H9 (cell line): ENCODE measurements at regions not wholly inside any gene's neighbourhood (a gene's known extent, or its start where the extent isn't known, plus 50 kb on each side); places are given as distances from the start of the nearest gene placed in this dataset.

ENCODE experiments used
- DNase-seq: peaks from one replicate; pipeline ENCODE4 v3.0.0-alpha.2; 2017
- H2AFZ ChIP-seq: one replicate; pipeline ENCODE4 v1.6.1; 2013; ENCODE audit warnings: mild to moderate bottlenecking, low read length, control low read depth, moderate library complexity
- H2AK5ac ChIP-seq: 2 replicates; pipeline ENCODE4 v1.6.1; 2013; ENCODE audit warnings: low read length, control low read depth, mixed read lengths; ENCODE audit not compliant: insufficient read length
- H2BK120ac ChIP-seq: one replicate; pipeline ENCODE4 v1.6.1; 2013; ENCODE audit warnings: low read depth, mild to moderate bottlenecking, low read length, control low read depth, inconsistent platforms; ENCODE audit not compliant: poor library complexity, severe bottlenecking
- H2BK12ac ChIP-seq: 2 replicates; pipeline ENCODE4 v1.6.1; 2013; ENCODE audit warnings: low read length, control low read depth, mixed read lengths, low read depth; ENCODE audit not compliant: insufficient read length
- H2BK15ac ChIP-seq: 2 replicates; pipeline ENCODE4 v1.6.1; 2013; ENCODE audit warnings: low read depth, low read length, control low read depth
- H2BK20ac ChIP-seq: one replicate; pipeline ENCODE4 v1.6.1; 2013; ENCODE audit warnings: low read depth, mild to moderate bottlenecking, low read length, control low read depth, inconsistent platforms; ENCODE audit not compliant: poor library complexity, severe bottlenecking
- H2BK5ac ChIP-seq: 2 replicates; pipeline ENCODE4 v1.6.1; 2013; ENCODE audit warnings: low read length, control low read depth, mixed read lengths; ENCODE audit not compliant: insufficient read length
- H3K14ac ChIP-seq: 2 replicates; pipeline ENCODE4 v1.6.1; 2013; ENCODE audit warnings: low read length, control low read depth; ENCODE audit not compliant: insufficient read depth
- H3K18ac ChIP-seq: 2 replicates; pipeline ENCODE4 v1.6.1; 2013; ENCODE audit warnings: low read depth, mild to moderate bottlenecking, mixed read lengths, low read length, control low read depth; ENCODE audit not compliant: insufficient read length
- H3K23ac ChIP-seq: 2 replicates; pipeline ENCODE4 v1.6.1; 2013; ENCODE audit warnings: low read length, control low read depth, mixed read lengths, low read depth; ENCODE audit not compliant: insufficient read length
- H3K23me2 ChIP-seq: 2 replicates; pipeline ENCODE4 v1.6.1; 2013; ENCODE audit warnings: low read depth, mild to moderate bottlenecking, mixed read lengths, low read length, control low read depth; ENCODE audit not compliant: insufficient read length, poor library complexity, severe bottlenecking
- H3K27ac ChIP-seq: 2 replicates; pipeline ENCODE4 v1.5.1; 2013; ENCODE audit warnings: low read length, control low read depth, mixed read lengths, low read depth; ENCODE audit not compliant: insufficient read length
- H3K27me3 ChIP-seq: 2 replicates; pipeline ENCODE4 v1.6.1; 2013; ENCODE audit warnings: low read length, control low read depth, inconsistent platforms; ENCODE audit not compliant: insufficient read depth
- H3K4ac ChIP-seq: 2 replicates; pipeline ENCODE4 v1.6.1; 2013; ENCODE audit warnings: low read depth, mild to moderate bottlenecking, control low read depth, inconsistent platforms, low read length, moderate library complexity
- H3K4me1 ChIP-seq: 2 replicates; pipeline ENCODE4 v1.6.1; 2013; ENCODE audit warnings: low read length, control low read depth, inconsistent platforms; ENCODE audit not compliant: insufficient read depth
- H3K4me2 ChIP-seq: 2 replicates; pipeline ENCODE4 v1.6.1; 2013; ENCODE audit warnings: low read length, control low read depth, mixed read lengths; ENCODE audit not compliant: insufficient read length, insufficient read depth
- H3K56ac ChIP-seq: 2 replicates; pipeline ENCODE4 v1.6.1; 2013; ENCODE audit warnings: low read depth, mild to moderate bottlenecking, mixed read lengths, low read length, control low read depth; ENCODE audit not compliant: insufficient read length
- H3K79me1 ChIP-seq: 2 replicates; pipeline ENCODE4 v1.6.1; 2013; ENCODE audit warnings: low read depth, mild to moderate bottlenecking, moderate library complexity, low read length, control low read depth, inconsistent platforms; ENCODE audit not compliant: insufficient read depth, poor library complexity, severe bottlenecking
- H3K79me2 ChIP-seq: 2 replicates; pipeline ENCODE4 v1.6.1; 2013; ENCODE audit warnings: low read length, control low read depth, inconsistent platforms; ENCODE audit not compliant: insufficient read depth
- H3K9ac ChIP-seq: 2 replicates; pipeline ENCODE4 v1.6.1; 2013; ENCODE audit warnings: low read length, control low read depth, mixed read lengths; ENCODE audit not compliant: insufficient read length; ENCODE audit errors: extremely low read depth
- H3K9me3 ChIP-seq: one replicate; pipeline ENCODE4 v1.6.1; 2013; ENCODE audit warnings: low read depth, low read length, inconsistent platforms; ENCODE audit not compliant: control insufficient read depth
- H3T11ph ChIP-seq: one replicate; pipeline ENCODE4 v1.6.1; 2013; ENCODE audit warnings: mild to moderate bottlenecking, low read length, control low read depth, inconsistent platforms
- H4K20me1 ChIP-seq: one replicate; pipeline ENCODE4 v1.6.1; 2013; ENCODE audit not compliant: control insufficient read depth, insufficient read length, insufficient read depth
- H4K5ac ChIP-seq: 2 replicates; pipeline ENCODE4 v1.6.1; 2013; ENCODE audit warnings: low read depth, mild to moderate bottlenecking, mixed read lengths, low read length, control low read depth; ENCODE audit not compliant: insufficient read length
- H4K8ac ChIP-seq: replicated peaks from 2 replicates; pipeline ENCODE4 v1.6.1; 2013; ENCODE audit warnings: low read length, control low read depth, mixed read lengths, low read depth; ENCODE audit not compliant: insufficient read length
- H4K91ac ChIP-seq: 2 replicates; pipeline ENCODE4 v1.6.1; 2013; ENCODE audit warnings: low read depth, mild to moderate bottlenecking, moderate library complexity, mixed read lengths, low read length, control low read depth; ENCODE audit not compliant: insufficient read length
- H3K27ac Mint-ChIP-seq, 3 experiments: 2 replicates in 2 of 3; 3 replicates in 1 of 3; pipeline ENCODE4 v1.8.0; 2020 to 2021; ENCODE audit warnings: mixed read lengths in 3 of 3, mild to moderate bottlenecking in 1 of 3, moderate library complexity in 1 of 3
- H3K27me3 Mint-ChIP-seq: 2 replicates; pipeline ENCODE4 v1.8.0; 2021; ENCODE audit warnings: low read depth, mild to moderate bottlenecking, moderate library complexity, mixed read lengths
- H3K36me3 Mint-ChIP-seq, 3 experiments: 2 replicates in 2 of 3; 3 replicates in 1 of 3; pipeline ENCODE4 v1.8.0; 2020 to 2021; ENCODE audit warnings: low read depth in 3 of 3, mixed read lengths in 3 of 3; ENCODE audit not compliant: insufficient read depth in 1 of 3
- H3K4me1 Mint-ChIP-seq, 2 experiments: 2 replicates each; pipeline ENCODE4 v1.8.0; 2020; ENCODE audit warnings: mixed read lengths in 2 of 2
- H3K4me3 Mint-ChIP-seq, 2 experiments: 2 replicates in 1 of 2; 3 replicates in 1 of 2; pipeline ENCODE4 v1.8.0; 2020 to 2021; ENCODE audit warnings: mild to moderate bottlenecking in 2 of 2, mixed read lengths in 2 of 2, moderate library complexity in 1 of 2
- H3K9me3 Mint-ChIP-seq, 2 experiments: 2 replicates in 1 of 2; 3 replicates in 1 of 2; pipeline ENCODE4 v1.8.0; 2020; ENCODE audit warnings: mild to moderate bottlenecking in 2 of 2, mixed read lengths in 2 of 2, moderate library complexity in 1 of 2
- CTCF ChIP-seq: fragments of 200-600 bp; sonication (generic); conservative IDR thresholded peaks from 3 replicates; pipeline ENCODE4 v1.8.0; 2021; ENCODE audit warnings: antibody characterized with exemption, mild to moderate bottlenecking
- WGBS: extraction: QIAGEN DNeasy Blood & Tissue Kit; methylation state at CpG from one replicate; pipeline ENCODE4 v1.1.7; 2013; ENCODE audit warnings: missing lambda C conversion rate, low lambda C conversion rate, mixed read lengths; ENCODE audit not compliant: insufficient read length; ENCODE audit errors: extremely low coverage; 5-methylcytosine and 5-hydroxymethylcytosine counted together

GRCh38 chr3:80052271-80052670 lies 284.5 kb upstream of the ROBO1 start:
- no CpG with 5 or more reads among the region's 16 CpGs for WGBS
- Histone ChIP-seq H2BK5ac (no peak overlapping the region), H2AFZ (no peak overlapping the region), H3K18ac (no peak overlapping the region), H3K4me1 (no peaks in the 10 kb centered on the region), H2AK5ac (no peak overlapping the region), H3K27ac (no peak overlapping the region), H3K14ac (no peak overlapping the region), H2BK12ac (no peak overlapping the region), H2BK20ac (no peak overlapping the region), H3K23ac (no peak overlapping the region), H3K9ac (no peak overlapping the region), H3K4me2 (no peak overlapping the region), H4K8ac (no peak overlapping the region), H3K56ac (no peak overlapping the region), H3K23me2 (no peaks in the 10 kb centered on the region), H2BK15ac (no peak overlapping the region), H3K79me2 (no peaks in the 10 kb centered on the region), H4K20me1 (no peaks in the 10 kb centered on the region), H3K9me3 (no peaks in the 10 kb centered on the region), H3K79me1 (no peaks in the 10 kb centered on the region), H3T11ph (no peak overlapping the region), H3K27me3 (no peaks in the 10 kb centered on the region), H3K4ac (no peak overlapping the region), H2BK120ac (no peak overlapping the region), H4K5ac (no peak overlapping the region), H4K91ac (no peak overlapping the region)
- Mint-ChIP-seq H3K27ac (no peak overlapping the region), H3K4me3 (no peak overlapping the region), H3K36me3 (peaks cover 0 to 2% (median 0%) of the 10 kb centered on the region in 3 experiments; a peak in 1 of 7 replicates), H3K27me3 (no peaks in the 10 kb centered on the region), H3K9me3 (peaks cover 0 to 3% of the 10 kb centered on the region in 2 experiments; a peak in 2 of 5 replicates), H3K4me1 (peaks cover 6 to 12% of the 10 kb centered on the region in 2 experiments)
- TF ChIP-seq CTCF = no peak
- no peak for DNase-seq
